Fibroblast of skin of left quadriceps (primary cell): ENCODE measurements at regions not wholly inside any gene's neighbourhood (a gene's known extent, or its start where the extent isn't known, plus 50 kb on each side); places are given as distances from the start of the nearest gene placed in this dataset.

Source experiments
- DNase-seq, 2 experiments: peaks; one replicate each; pipeline ENCODE4 v3.0.0-alpha.2; 2013; ENCODE audit warnings: low read depth in 2 of 2

- DNase-seq, result no peak
Observed at GRCh38 chr2:43106559-43107527, 119.6 kb downstream of the ZFP36L2 start.

- DNase-seq, result no peak
Observed at GRCh38 chr2:43105586-43106558, 120.5 kb downstream of the ZFP36L2 start.

- no peak for DNase-seq
Observed at GRCh38 chr2:43104763-43105162, 121.6 kb downstream of the ZFP36L2 start.

- no peak for DNase-seq
Observed at GRCh38 chr2:43104106-43104505, 122.3 kb downstream of the ZFP36L2 start.

- no peak for DNase-seq
Observed at GRCh38 chr2:43103093-43103404, 123.4 kb downstream of the ZFP36L2 start.

- DNase-seq, result no peak
Observed at GRCh38 chr2:43102366-43103092, 123.9 kb downstream of the ZFP36L2 start.

- DNase-seq, result no peak
Observed at GRCh38 chr2:43101751-43102150, 124.7 kb downstream of the ZFP36L2 start.

- no peak for DNase-seq
Observed at GRCh38 chr2:43100883-43101662, 125.3 kb downstream of the ZFP36L2 start.

- DNase-seq, result no peak
Observed at GRCh38 chr2:43100362-43100882, 126.0 kb downstream of the ZFP36L2 start.

- no peak for DNase-seq
Observed at GRCh38 chr2:43099797-43100196, 126.6 kb downstream of the ZFP36L2 start.

GRCh38 chr2:43098539-43098938 lies 127.9 kb downstream of the ZFP36L2 start:
- no peak for DNase-seq

- DNase-seq, result no peak
Observed at GRCh38 chr2:43097644-43098408, 128.6 kb downstream of the ZFP36L2 start.

GRCh38 chr2:43095533-43096295 lies 130.7 kb downstream of the ZFP36L2 start:
- DNase-seq, result no peak

- no peak for DNase-seq
Observed at GRCh38 chr2:43092520-43093179, 133.8 kb downstream of the ZFP36L2 start.

GRCh38 chr2:43090317-43090716 lies 136.1 kb downstream of the ZFP36L2 start:
- DNase-seq, result no peak

- no peak for DNase-seq
Observed at GRCh38 chr2:43088143-43089073, 138.0 kb downstream of the ZFP36L2 start.

- DNase-seq, result no peak
Observed at GRCh38 chr2:43087413-43087812, 139.0 kb downstream of the ZFP36L2 start.
